Heart left ventricle (tissue), 16 donors: ENCODE measurements at regions not wholly inside any gene's neighbourhood (a gene's known extent, or its start where the extent isn't known, plus 50 kb on each side); places are given as distances from the start of the nearest gene placed in this dataset.

Experiments used
- ATAC-seq, 4 donors: fragments of 200-7000 bp; cut with Tn5 transposase; one replicate each; pipeline ENCODE4 v1.9.1; 2020 to 2022; ENCODE audit warnings: moderate library complexity in 4 of 4, mild to moderate bottlenecking in 3 of 4, moderate number of reproducible peaks in 1 of 4
- DNase-seq, 5 donors: peaks; one replicate each; pipeline ENCODE4 v3.0.0-alpha.2; 2020
- H3K27ac ChIP-seq, 12 donors: fragments of 200-600 bp; sonication (generic) in 4 of 12; one replicate each; pipeline versions ENCODE4 v1.5.0 to v1.8.0; 2016 to 2022; ENCODE audit warnings: mild to moderate bottlenecking in 2 of 12
- H3K27me3 ChIP-seq, 9 donors: fragments of 200-600 bp; sonication (generic) in 2 of 9; one replicate each; pipeline versions ENCODE4 v1.5.1 to v1.8.0; 2016 to 2022; ENCODE audit warnings: mild to moderate bottlenecking in 3 of 9
- H3K36me3 ChIP-seq, 9 donors: fragments of 200-600 bp; sonication (generic) in 2 of 9; one replicate each; pipeline versions ENCODE4 v1.5.0 to v1.8.0; 2018 to 2022; ENCODE audit warnings: mild to moderate bottlenecking in 2 of 9
- H3K4me1 ChIP-seq, 12 donors: fragments of 200-600 bp; sonication (generic) in 4 of 12; one replicate each; pipeline versions ENCODE4 v1.5.0 to v1.8.0; 2016 to 2022; ENCODE audit warnings: mild to moderate bottlenecking in 3 of 12
- H3K4me3 ChIP-seq, 12 donors: fragments of 200-600 bp; sonication (generic) in 4 of 12; one replicate each; pipeline versions ENCODE4 v1.5.0 to v1.8.0; 2017 to 2022; ENCODE audit warnings: mild to moderate bottlenecking in 9 of 12, moderate library complexity in 4 of 12
- H3K9me3 ChIP-seq, 12 donors: fragments of 200-600 bp; sonication (generic) in 4 of 12; one replicate each; pipeline versions ENCODE4 v1.5.0 to v1.8.0; 2016 to 2022; ENCODE audit warnings: mild to moderate bottlenecking in 1 of 12
- CTCF ChIP-seq, 12 donors: fragments of 200-600 bp; sonication (generic) in 4 of 12; IDR thresholded peaks; one replicate each; pipeline versions ENCODE4 v1.5.0 to v1.8.0; 2018 to 2022; ENCODE audit warnings: antibody characterized with exemption in 12 of 12, mild to moderate bottlenecking in 5 of 12
- POLR2A ChIP-seq, 2 donors: fragments of 450-650 bp; IDR thresholded peaks; one replicate each; pipeline ENCODE4 v1.6.1; 2017; ENCODE audit warnings: antibody characterized with exemption in 2 of 2, mild to moderate bottlenecking in 2 of 2, moderate library complexity in 2 of 2
- WGBS, 4 donors: extraction: QIAGEN DNeasy Blood & Tissue Kit in 2 of 4; methylation state at CpG; one replicate each; pipeline versions ENCODE4 v1.1.5 to v1.1.7; 2013 to 2018; 5-methylcytosine and 5-hydroxymethylcytosine counted together
- intact Hi-C, 10 donors: fragments of 100-400 bp; cut with DNase I; formaldehyde crosslinking; loops; one replicate each; pipeline versions ENCODE4 v1.11.1 to v1.14.2; 2022
- donor health status: ischemic (EF 13 %, LVEDD 7.1; RV severe dilation, severe dysfunction).
- donor health status: healthy with polysubstance abuse.
- donor health status: DM: no; HTN: yes; CAD: no.
- donor health status: DM: no; HTN: no; CAD: no.
- donor health status: ischemic (EF 25% LVEDD 6.9; RV normal size, moderate dysfunction).
- donor health status: ischemic (EF 25% LVEDD 5.7; RV mildly dilated, moderate dysfunction).
- donor health status: healthy.
- donor health status: DM: yes; HTN: yes; CAD: no.
- donor health status: ischemic (EF 35%, LVEDD 5.7; RV mildly dilated, moderate dysfunction).
- donor health status: nonischemic (EF 11% LVEDD 7.7; RV severe dilation, severe dysfunction).
- donor health status: DM: yes; HTN: yes; CAD: no.
- donor health status: PGD.
- donor health status: ischemic (EF 29% LVEDD 5.4; RV normal size, mild dysfunction).
- donor health status: nonischemic (EF 23%, LVEDD 6.1; RV moderate dilation, normal function).

GRCh38 chr20:24764794-24765202, 184.3 kb upstream of the CST7 start:
- DNase-seq = peak in 1 of 5 donors; percentile 2
- no peak overlapping the region for H3K27ac ChIP-seq
- H3K4me1 ChIP-seq = no peaks in the 10 kb centered on the region
- 72 to 81% (median 74%) methylated on average over 9 of the region's 9 CpGs for WGBS, 4 donors
- H3K4me3 ChIP-seq = no peak overlapping the region
- H3K27me3 ChIP-seq = peaks cover 0 to 7% (median 0%) of the 10 kb centered on the region in 9 donors
- intact Hi-C loops = no loop called here
- H3K36me3 ChIP-seq = no peaks in the 10 kb centered on the region
- H3K9me3 ChIP-seq = peaks cover 0 to 15% (median 6%) of the 10 kb centered on the region in 12 donors
- TF ChIP-seq POLR2A (IDR thresholded peaks at IDR 0.05) (no peak), CTCF (IDR thresholded peaks at IDR 0.05) (no peak)
- no peak for ATAC-seq

- Histone ChIP-seq H3K27ac (no peak overlapping the region), H3K27me3 (peaks cover 0 to 7% (median 0%) of the 10 kb centered on the region in 9 donors), H3K4me1 (no peaks in the 10 kb centered on the region), H3K36me3 (no peaks in the 10 kb centered on the region), H3K4me3 (no peak overlapping the region), H3K9me3 (peaks cover 0 to 9% (median 1%) of the 10 kb centered on the region in 12 donors)
- TF ChIP-seq CTCF (IDR thresholded peaks at IDR 0.05) (no peak), POLR2A (IDR thresholded peaks at IDR 0.05) (no peak)
- WGBS, 4 donors = 78 to 92% (median 85%) methylated on average over 9 to 12 of the region's 12 CpGs
- intact Hi-C loops = no loop called here
- ATAC-seq (no peak), DNase-seq (no peak)
These were observed 183.5 kb upstream of the CST7 start for GRCh38 chr20:24765316-24766142.

- H3K4me1 ChIP-seq = no peaks in the 10 kb centered on the region
- H3K27me3 ChIP-seq = peaks cover 0 to 7% (median 0%) of the 10 kb centered on the region in 9 donors
- no peak for DNase-seq
- H3K9me3 ChIP-seq = peaks cover 0 to 3% (median 0%) of the 10 kb centered on the region in 12 donors
- no peaks in the 10 kb centered on the region for H3K36me3 ChIP-seq
- no peak overlapping the region for H3K4me3 ChIP-seq
- H3K27ac ChIP-seq = no peak overlapping the region
- no peak for ATAC-seq
- TF ChIP-seq CTCF (IDR thresholded peaks at IDR 0.05) (no peak), POLR2A (IDR thresholded peaks at IDR 0.05) (no peak)
- intact Hi-C loops = no loop called here
- 69 to 74% (median 71%) methylated on average over 2 of the region's 2 CpGs for WGBS, 4 donors
These were observed 182.9 kb upstream of the CST7 start for GRCh38 chr20:24766143-24766527.

GRCh38 chr20:24766826-24767622, 182.0 kb upstream of the CST7 start:
- Histone ChIP-seq H3K4me3 (no peak overlapping the region), H3K27ac (no peak overlapping the region), H3K27me3 (peaks cover 0 to 9% (median 0%) of the 10 kb centered on the region in 9 donors), H3K9me3 (no peaks in the 10 kb centered on the region), H3K36me3 (no peaks in the 10 kb centered on the region), H3K4me1 (peaks cover 0 to 4% (median 0%) of the 10 kb centered on the region in 12 donors)
- intact Hi-C loops = no loop called here
- TF ChIP-seq CTCF (IDR thresholded peaks at IDR 0.05) (no peak), POLR2A (IDR thresholded peaks at IDR 0.05) (no peak)
- DNase-seq (no peak), ATAC-seq (no peak)
- WGBS, 4 donors = 88 to 95% (median 88%) methylated on average over 5 to 7 of the region's 7 CpGs
